ENCODE measurements at regions not wholly inside any gene's neighbourhood (a gene's known extent, or its start where the extent isn't known, plus 50 kb on each side); places are given as distances from the start of the nearest gene placed in this dataset.
"Not testable (repeated sequence)": the region's sequence is repeated elsewhere in the genome, so short reads cannot be mapped to it uniquely, and the experiment has no call there.

DNA sequence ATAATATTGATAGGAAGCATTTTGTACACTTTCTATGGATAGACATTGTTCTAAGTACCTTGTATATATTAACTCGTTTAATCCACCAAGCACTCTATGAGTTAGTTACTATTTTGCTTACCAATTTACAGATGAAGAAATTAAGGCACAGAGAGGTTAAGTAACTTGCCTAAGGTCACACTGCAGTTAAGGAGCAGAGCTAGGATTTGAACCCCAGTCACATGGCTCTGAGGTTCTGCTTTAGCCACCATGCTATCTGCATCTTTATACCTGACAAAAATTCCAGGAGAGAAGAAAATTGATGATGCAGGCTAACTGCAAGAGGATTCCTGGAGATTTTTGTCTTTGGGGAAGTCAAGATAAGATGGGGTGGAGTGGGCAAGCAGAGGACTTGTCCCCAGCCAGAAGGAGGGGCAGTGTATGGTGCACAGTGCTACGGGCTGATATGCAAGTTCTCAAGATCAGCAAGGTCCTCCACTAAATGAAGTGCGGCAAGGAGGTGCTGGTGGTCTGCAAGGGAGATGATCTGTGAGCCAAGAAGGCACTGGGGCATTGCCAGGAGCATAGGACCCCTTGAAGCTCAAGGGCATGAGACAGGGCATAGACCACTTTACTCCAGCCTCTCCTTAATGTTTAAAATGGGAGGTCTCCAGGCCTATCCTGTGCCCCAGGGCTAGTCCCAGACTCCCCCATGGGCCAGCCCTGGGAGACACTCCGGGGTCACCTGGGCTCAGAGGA lies 430.6 kb downstream of the RPS24 start:
- no peak for DNase-seq

DNA sequence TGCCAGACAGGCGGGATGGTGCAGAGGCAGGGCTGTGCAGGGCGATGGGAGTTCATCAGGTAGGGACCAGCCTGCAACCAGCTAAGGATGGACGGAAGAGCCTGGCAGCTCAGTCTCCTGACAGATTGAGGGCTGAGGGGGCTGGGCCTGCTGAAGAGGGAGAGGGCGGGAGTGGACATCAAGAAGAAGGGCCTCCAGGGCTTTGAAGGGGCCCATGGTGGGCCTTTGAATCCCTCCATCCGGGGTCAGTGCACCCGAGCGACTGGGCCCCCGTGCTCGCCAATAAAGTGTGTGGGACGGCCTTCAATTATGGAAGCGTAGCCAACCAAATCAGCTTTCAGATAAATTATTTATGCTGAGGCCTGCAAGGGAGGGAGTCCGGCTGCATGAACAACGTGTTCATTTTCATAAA lies 431.2 kb downstream of the RPS24 start:
- DNase-seq: no peak

- no peak for DNase-seq
These were observed 431.8 kb downstream of the RPS24 start for GRCh38 chr10:78465431-78465830.

GRCh38 chr10:78467496-78468106 lies 433.9 kb downstream of the RPS24 start:
- DNase-seq: no peak

- not testable (repeated sequence) for DNase-seq
These were observed 435.1 kb downstream of the RPS24 start for GRCh38 chr10:78468731-78469130.

DNA sequence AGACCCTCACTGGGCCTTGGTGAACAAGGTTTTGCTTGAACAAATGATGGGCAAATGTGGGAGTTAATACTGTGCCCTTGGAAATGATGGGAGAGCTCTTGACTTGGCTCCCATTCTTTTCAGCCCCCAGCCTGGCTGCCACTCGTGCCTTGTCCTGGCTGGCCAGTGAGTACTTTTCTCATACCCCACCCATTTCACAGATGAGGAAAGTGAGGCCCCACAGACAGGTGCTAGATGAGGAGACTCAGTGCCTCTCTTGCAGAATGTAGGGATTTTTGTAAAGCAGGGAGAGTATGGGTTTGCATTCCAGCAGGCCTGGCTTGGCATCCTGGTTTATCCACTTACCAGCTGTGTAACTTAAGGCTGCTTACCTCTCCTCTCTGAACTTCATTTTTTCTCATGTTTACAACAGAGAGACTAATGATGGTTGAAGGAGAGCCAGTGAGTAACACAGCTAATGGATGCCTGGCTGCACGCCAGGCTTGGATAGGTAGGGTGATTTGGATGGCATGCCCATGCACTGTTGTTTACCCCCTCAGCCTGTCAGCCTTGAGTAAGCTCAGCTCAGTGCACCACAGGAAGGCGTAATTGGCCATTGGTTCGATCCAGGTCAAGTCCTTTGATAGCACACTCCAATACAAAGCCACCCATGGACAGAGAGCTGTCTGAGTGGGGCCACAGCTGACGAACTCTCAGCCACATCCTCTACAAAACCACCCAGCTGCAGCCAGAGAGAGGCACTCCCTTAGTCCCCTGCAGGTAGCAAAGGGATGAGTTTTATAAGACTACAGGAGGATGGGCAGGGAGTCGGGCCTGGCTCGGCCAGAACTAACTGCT lies 436.8 kb downstream of the RPS24 start:
- DNase-seq: no peak

DNA sequence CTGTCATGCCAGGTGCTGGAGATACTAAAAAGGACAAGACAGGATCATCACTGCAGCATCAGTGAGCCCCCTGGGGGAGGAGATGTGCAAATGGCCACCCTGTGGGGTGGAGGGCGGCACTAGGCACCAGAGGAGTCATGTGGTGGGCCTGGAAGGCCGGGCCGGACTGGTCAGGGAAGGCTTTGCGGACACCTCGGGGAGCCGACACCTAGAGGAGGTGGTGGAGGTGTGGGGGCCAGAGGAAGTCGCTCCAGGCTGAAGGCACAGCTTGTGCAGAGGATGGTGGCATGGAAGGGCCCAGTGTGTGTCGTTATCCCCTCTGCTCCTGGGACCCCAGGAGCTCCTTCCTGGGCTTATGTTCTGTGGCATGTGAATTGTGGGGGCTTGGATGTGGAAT lies 437.7 kb downstream of the RPS24 start:
- no peak for DNase-seq

- DNase-seq: no peak
These were observed 438.3 kb downstream of the RPS24 start for GRCh38 chr10:78471723-78472550.

GRCh38 chr10:78472551-78472890 lies 438.9 kb downstream of the RPS24 start:
- DNase-seq: no peak

DNA sequence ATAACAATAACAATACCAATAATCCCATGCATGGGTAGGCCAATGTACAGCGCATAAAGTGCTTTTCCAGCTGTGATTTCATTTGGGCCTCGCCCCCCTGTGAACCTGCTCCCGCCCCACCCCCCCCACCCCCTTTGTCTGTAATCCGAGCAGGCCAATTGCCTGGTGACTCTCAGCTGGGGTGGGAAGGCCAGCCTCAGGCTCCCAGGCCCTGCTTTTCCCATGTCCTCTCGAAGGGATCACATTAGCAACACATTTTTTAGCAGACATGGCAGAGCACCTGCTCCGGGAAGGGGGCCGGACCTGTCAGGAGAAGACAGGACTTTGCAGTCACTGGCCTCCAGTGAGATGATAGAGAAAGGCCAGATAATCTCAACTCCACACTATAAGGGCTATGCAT lies 439.3 kb downstream of the RPS24 start:
- no peak for DNase-seq

DNA sequence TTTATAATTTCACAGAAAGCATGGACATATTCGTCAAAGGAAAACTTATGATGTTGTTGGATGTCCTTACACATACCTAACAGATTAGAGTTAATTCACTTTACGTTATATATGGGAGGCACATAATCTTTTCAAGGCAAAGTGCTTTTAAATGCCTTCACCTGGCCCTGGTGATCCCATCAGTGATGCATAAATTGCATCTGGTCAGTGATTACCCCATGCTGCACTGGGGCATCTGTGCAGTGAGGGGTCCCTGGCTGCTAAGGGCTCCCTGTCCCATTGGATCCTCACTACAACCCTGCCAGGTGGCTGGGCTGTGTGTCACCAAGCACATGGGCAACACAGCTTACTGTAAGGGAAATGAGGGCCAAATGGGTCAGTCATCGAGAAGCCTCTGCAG lies 441.1 kb downstream of the RPS24 start:
- no peak for DNase-seq

DNA sequence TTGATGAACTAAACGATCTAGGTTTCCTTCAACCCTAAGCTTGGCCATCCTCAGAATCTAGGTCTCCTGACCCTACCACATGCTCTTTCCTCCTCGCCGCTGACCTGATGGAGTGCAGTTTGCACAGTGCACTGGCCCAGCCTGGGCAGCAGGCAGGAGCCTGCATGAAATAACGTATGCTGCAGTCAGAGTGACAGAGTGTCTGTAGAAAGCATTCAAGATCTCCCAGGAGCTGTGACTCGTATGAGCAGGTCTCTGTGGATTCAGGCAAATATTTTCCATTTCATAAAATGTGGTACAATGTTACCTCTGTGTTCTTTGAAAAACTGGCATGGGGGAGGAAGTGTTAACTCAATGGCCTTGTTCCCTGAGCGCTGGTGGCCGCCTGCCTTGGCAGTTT lies 441.8 kb downstream of the RPS24 start:
- DNase-seq: no peak

- DNase-seq: no peak
These were observed 442.5 kb downstream of the RPS24 start for GRCh38 chr10:78476156-78476555.

DNA sequence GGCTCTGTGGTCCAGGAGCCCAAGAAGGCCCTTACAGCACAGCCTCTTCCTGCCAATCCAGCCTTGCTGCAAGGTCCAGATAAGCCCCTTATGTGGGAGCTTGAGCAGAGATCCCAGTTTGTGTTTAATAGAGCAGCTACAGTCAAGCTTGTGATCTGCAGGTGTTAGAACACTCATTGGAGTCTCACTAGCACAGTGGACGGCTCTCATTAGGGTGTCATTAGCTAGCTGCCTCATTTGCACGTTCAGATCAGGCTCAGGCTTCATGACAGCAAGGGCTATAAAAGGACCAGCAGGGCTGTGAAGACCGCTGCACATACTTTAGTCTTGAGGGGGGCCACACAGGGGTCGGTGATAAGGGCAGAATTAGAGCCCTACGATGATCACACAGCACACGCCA lies 443.2 kb downstream of the RPS24 start:
- no peak for DNase-seq

- DNase-seq: no peak
These were observed 445.3 kb downstream of the RPS24 start for GRCh38 chr10:78478919-78479318.

- no peak for DNase-seq
These were observed 445.8 kb downstream of the RPS24 start for GRCh38 chr10:78479467-78479866.

- no peak for DNase-seq
These were observed 448.2 kb downstream of the RPS24 start for GRCh38 chr10:78481842-78482241.

DNA sequence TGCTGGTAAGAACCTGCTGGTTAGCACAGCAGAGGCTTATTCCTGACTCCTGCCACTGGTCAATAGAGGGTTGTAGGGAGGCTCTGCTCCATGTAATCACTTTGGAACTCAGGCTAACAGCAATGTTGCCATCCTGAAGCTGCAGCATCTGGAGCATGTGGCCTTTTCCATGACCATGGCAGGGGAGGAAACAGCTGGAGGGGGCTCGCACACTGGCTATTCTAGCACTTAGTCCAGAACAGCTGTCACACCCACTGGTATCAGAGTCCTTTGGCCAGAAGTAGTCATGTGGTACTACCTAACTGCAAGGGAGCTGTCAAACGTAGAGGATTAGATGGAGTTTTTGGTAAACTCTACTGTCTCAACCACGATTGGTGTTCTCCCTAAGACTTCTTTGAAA lies 450.0 kb downstream of the RPS24 start:
- DNase-seq: no peak

GRCh38 chr10:78489034-78489433 lies 455.4 kb downstream of the RPS24 start:
- DNase-seq: no peak

GRCh38 chr10:78491812-78492211 lies 458.1 kb downstream of the RPS24 start:
- peak; percentile 26 for DNase-seq

- DNase-seq: no peak
These were observed 458.8 kb downstream of the RPS24 start for GRCh38 chr10:78492424-78492823.

GRCh38 chr10:78494179-78494578 lies 460.5 kb downstream of the RPS24 start:
- no peak for DNase-seq
